ENCODE measurements at regions not wholly inside any gene's neighbourhood (a gene's known extent, or its start where the extent isn't known, plus 50 kb on each side); places are given as distances from the start of the nearest gene placed in this dataset.

- TF ChIP-seq ZNF8 (CRISPR knock-in tag; IDR thresholded peaks at IDR 0.05) (no peak), PATZ1 (CRISPR knock-in tag; IDR thresholded peaks at IDR 0.05; ENCODE audit: borderline replicate concordance) (no peak)
Measured at GRCh38 chr7:27361522-27361921, 118.9 kb downstream of the EVX1 start.

All from SK-N-SH treated with all-trans-retinoic acid at 6 μM for 48 hours (cell line).